RWPE1 (cell line): ENCODE measurements at regions not wholly inside any gene's neighbourhood (a gene's known extent, or its start where the extent isn't known, plus 50 kb on each side); places are given as distances from the start of the nearest gene placed in this dataset.

ENCODE experiments used
- CTCF ChIA-PET: fragments of 350-600 bp; sonication (Branson Sonifier 250); formaldehyde crosslinking; extraction: SDS; loops from one replicate; lab custom pipeline; 2021; lab: Yijun Ruan, JAX
- POLR2A ChIA-PET: fragments of 400-600 bp; formaldehyde crosslinking; extraction: SDS; loops from one replicate; lab custom pipeline; 2020; ENCODE audit warnings: antibody characterized with exemption; ENCODE audit not compliant: low non-redundant PET; lab: Yijun Ruan, JAX
- DNase-seq: peaks from one replicate; pipeline ENCODE4 v3.0.0; 2012; ENCODE audit warnings: low spot score
- H3K27ac ChIP-seq: fragments of 450-650 bp; 2 replicates; pipeline ENCODE4 v1.5.1; 2017
- CTCF ChIP-seq: fragments of 450-650 bp; conservative IDR thresholded peaks from 2 replicates; pipeline ENCODE4 v1.5.1; 2017; ENCODE audit warnings: low read depth, mild to moderate bottlenecking

- ChIA-PET CTCF (no interaction called here), POLR2A (no interaction called here)
- TF ChIP-seq CTCF = no peak
- H3K27ac ChIP-seq = no peak overlapping the region
- no peak for DNase-seq
These were observed 225.3 kb upstream of the CST7 start for GRCh38 chr20:24723647-24724352.

- no peak for TF ChIP-seq CTCF
- POLR2A ChIA-PET = no interaction called here
- no peak overlapping the region for H3K27ac ChIP-seq
- CTCF ChIA-PET = interaction anchor here (0.5 to 0.6 kb wide), 2 partner anchors 134 to 160 kb away, joined by 3 to 4 read pairs; no protein-coding TSS in a partner anchor
- no peak for DNase-seq
These were observed 224.0 kb upstream of the CST7 start for GRCh38 chr20:24724982-24725533.

- ChIA-PET CTCF (no interaction called here), POLR2A (no interaction called here)
- no peak overlapping the region for H3K27ac ChIP-seq
- no peak for TF ChIP-seq CTCF
- DNase-seq = no peak
These were observed 221.3 kb upstream of the CST7 start for GRCh38 chr20:24727795-24728194.

- no peak for DNase-seq
- POLR2A ChIA-PET = no interaction called here
- no peak overlapping the region for H3K27ac ChIP-seq
- no peak for TF ChIP-seq CTCF
- CTCF ChIA-PET = no interaction called here
These were observed 219.0 kb upstream of the CST7 start for GRCh38 chr20:24729896-24730605.

- no peak for TF ChIP-seq CTCF
- DNase-seq = no peak
- no peak overlapping the region for H3K27ac ChIP-seq
- ChIA-PET POLR2A (no interaction called here), CTCF (no interaction called here)
These were observed 218.3 kb upstream of the CST7 start for GRCh38 chr20:24730750-24731149.

- ChIA-PET CTCF (interaction anchor here (0.8 kb wide), 1 partner anchor 518 kb away, joined by 4 read pairs; no protein-coding TSS in a partner anchor), POLR2A (no interaction called here)
- no peak overlapping the region for H3K27ac ChIP-seq
- DNase-seq = no peak
- TF ChIP-seq CTCF = no peak
These were observed 217.8 kb upstream of the CST7 start for GRCh38 chr20:24731312-24731711.
